ENCODE measurements at regions not wholly inside any gene's neighbourhood (a gene's known extent, or its start where the extent isn't known, plus 50 kb on each side); places are given as distances from the start of the nearest gene placed in this dataset.

- no peak overlapping the region for H3K4me3 ChIP-seq (ENCODE audit: low read depth, low read length)
- ChIA-PET POLR2A (no interaction called here), CTCF (interaction anchor here (0.6 to 2.1 kb wide), 5 partner anchors 12 to 343 kb away, joined by 3 to 5 read pairs (median 4); no protein-coding TSS in a partner anchor)
- no peak for TF ChIP-seq ZNF549 (tag by site-specific recombination; IDR thresholded peaks at IDR 0.05)
- no peak for TF ChIP-seq ZBTB21 (tag by site-specific recombination; IDR thresholded peaks at IDR 0.05)
- no peak for TF ChIP-seq ZNF10 (tag by site-specific recombination; IDR thresholded peaks at IDR 0.05)
- no peaks in the 10 kb centered on the region for H3K9me3 ChIP-seq (ENCODE audit: control insufficient read depth, insufficient read depth, low read depth, low read length)
- H3K4me1 ChIP-seq (ENCODE audit: control insufficient read depth, insufficient read depth, low read length), result no peaks in the 10 kb centered on the region
- H3K27ac ChIP-seq (ENCODE audit: extremely low read depth, low read depth, low read length), result no peak overlapping the region
- no peaks in the 10 kb centered on the region for H3K36me3 ChIP-seq (ENCODE audit: control insufficient read depth in 2 of 2, insufficient read depth in 1 of 2, low read length in 2 of 2)
Observed at GRCh38 chr9:105150991-105151685, 93.3 kb upstream of the SLC44A1 start.

DNA sequence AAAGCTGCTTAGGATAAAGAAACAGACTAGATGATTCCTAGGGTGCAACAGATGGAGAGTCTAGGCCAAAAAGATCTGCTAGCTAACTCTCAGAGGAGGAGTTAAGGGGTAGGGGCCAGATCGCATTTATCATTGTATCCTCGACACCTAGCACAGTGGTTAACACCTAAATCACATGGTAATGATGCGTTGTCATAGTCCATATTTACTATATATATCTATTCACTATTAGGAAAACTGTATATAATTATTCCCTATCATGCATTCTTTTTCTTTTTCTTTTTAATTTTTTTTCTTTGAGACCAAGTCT lies 92.8 kb upstream of the SLC44A1 start:
- TF ChIP-seq ZSCAN5A (tag by site-specific recombination; IDR thresholded peaks at IDR 0.05) (no peak), ZNF701 (tag by site-specific recombination; IDR thresholded peaks at IDR 0.05) (no peak), KLF1 (tag by site-specific recombination; IDR thresholded peaks at IDR 0.05) (no peak), ZNF777 (tag by site-specific recombination; IDR thresholded peaks at IDR 0.05; ENCODE audit: borderline replicate concordance) (no peak), ZNF2 (tag by site-specific recombination; IDR thresholded peaks at IDR 0.05) (no peak), ZNF558 (tag by site-specific recombination; IDR thresholded peaks at IDR 0.05) (no peak), MZF1 (tag by site-specific recombination; IDR thresholded peaks at IDR 0.05; ENCODE audit: borderline replicate concordance) (no peak), IKZF3 (tag by site-specific recombination; IDR thresholded peaks at IDR 0.05) (no peak), OSR2 (tag by site-specific recombination; IDR thresholded peaks at IDR 0.05) (no peak), GFI1B (tag by site-specific recombination; IDR thresholded peaks at IDR 0.05) (no peak), PRDM4 (tag by site-specific recombination; IDR thresholded peaks at IDR 0.05) (no peak), ZBTB6 (tag by site-specific recombination; IDR thresholded peaks at IDR 0.05) (no peak), ZNF791 (tag by site-specific recombination; IDR thresholded peaks at IDR 0.05) (no peak), ZNF266 (tag by site-specific recombination; IDR thresholded peaks at IDR 0.05; ENCODE audit: low read depth) (no peak), ZNF302 (tag by site-specific recombination; IDR thresholded peaks at IDR 0.05; ENCODE audit: low read depth) (no peak), INSM2 (tag by site-specific recombination; IDR thresholded peaks at IDR 0.05) (no peak), ZNF221 (tag by site-specific recombination; IDR thresholded peaks at IDR 0.05; ENCODE audit: borderline replicate concordance) (no peak), ZNF335 (tag by site-specific recombination; conservative IDR thresholded peaks at IDR 0.05) (no peak)
- TF ChIP-seq, protein P1, sequence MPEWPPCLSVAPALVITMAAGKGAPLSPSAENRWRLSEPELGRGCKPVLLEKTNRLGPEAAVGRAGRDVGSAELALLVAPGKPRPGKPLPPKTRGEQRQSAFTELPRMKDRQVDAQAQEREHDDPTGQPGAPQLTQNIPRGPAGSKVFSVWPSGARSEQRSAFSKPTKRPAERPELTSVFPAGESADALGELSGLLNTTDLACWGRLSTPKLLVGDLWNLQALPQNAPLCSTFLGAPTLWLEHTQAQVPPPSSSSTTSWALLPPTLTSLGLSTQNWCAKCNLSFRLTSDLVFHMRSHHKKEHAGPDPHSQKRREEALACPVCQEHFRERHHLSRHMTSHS (tag by site-specific recombination; IDR thresholded peaks at IDR 0.05), result no peak
- TF ChIP-seq, protein P2, sequence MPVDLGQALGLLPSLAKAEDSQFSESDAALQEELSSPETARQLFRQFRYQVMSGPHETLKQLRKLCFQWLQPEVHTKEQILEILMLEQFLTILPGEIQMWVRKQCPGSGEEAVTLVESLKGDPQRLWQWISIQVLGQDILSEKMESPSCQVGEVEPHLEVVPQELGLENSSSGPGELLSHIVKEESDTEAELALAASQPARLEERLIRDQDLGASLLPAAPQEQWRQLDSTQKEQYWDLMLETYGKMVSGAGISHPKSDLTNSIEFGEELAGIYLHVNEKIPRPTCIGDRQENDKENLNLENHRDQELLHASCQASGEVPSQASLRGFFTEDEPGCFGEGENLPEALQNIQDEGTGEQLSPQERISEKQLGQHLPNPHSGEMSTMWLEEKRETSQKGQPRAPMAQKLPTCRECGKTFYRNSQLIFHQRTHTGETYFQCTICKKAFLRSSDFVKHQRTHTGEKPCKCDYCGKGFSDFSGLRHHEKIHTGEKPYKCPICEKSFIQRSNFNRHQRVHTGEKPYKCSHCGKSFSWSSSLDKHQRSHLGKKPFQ (tag by site-specific recombination; IDR thresholded peaks at IDR 0.05), result no peak
- Histone ChIP-seq H3K4me3 (ENCODE audit: low read depth, low read length) (no peak overlapping the region), H3K9me3 (ENCODE audit: control insufficient read depth, insufficient read depth, low read depth, low read length) (no peaks in the 10 kb centered on the region), H3K4me1 (ENCODE audit: control insufficient read depth, insufficient read depth, low read length) (no peaks in the 10 kb centered on the region), H3K27ac (ENCODE audit: extremely low read depth, low read depth, low read length) (no peak overlapping the region), H3K36me3 (ENCODE audit: control insufficient read depth in 2 of 2, insufficient read depth in 1 of 2, low read length in 2 of 2) (no peaks in the 10 kb centered on the region)
- ChIA-PET CTCF (interaction anchor here (1.2 to 2.1 kb wide), 2 partner anchors 289 to 343 kb away, joined by 4 to 5 read pairs; no protein-coding TSS in a partner anchor), POLR2A (no interaction called here)
